CD4-positive, alpha-beta T cell (primary cell): ENCODE measurements at regions not wholly inside any gene's neighbourhood (a gene's known extent, or its start where the extent isn't known, plus 50 kb on each side); places are given as distances from the start of the nearest gene placed in this dataset.

ENCODE experiments used
- ATAC-seq: fragments of 200-7000 bp; cut with Tn5 transposase; one replicate; pipeline ENCODE4 v1.10.0; 2022; ENCODE audit warnings: mild to moderate bottlenecking; ENCODE audit not compliant: poor library complexity
- CTCF ChIA-PET: fragments of 350-600 bp; sonication (Branson Sonifier 250); formaldehyde crosslinking; loops from one replicate; lab custom pipeline; 2021; ENCODE audit warnings: antibody characterized with exemption, inconsistent platforms; lab: Charles Lee
- POLR2A ChIA-PET: fragments of 350-600 bp; sonication (Branson Sonifier 250); formaldehyde crosslinking; loops from one replicate; lab custom pipeline; 2021; ENCODE audit warnings: antibody characterized with exemption, inconsistent platforms; lab: Charles Lee
- DNase-seq, 14 experiments: peaks; one replicate each; pipeline ENCODE4 v3.0.0-alpha.2; 2013 to 2020; ENCODE audit warnings: mixed read lengths in 2 of 14
- H3K27ac ChIP-seq, 2 donors: one replicate each; pipeline versions ENCODE4 v1.5.1 to v1.7.0; 2013; ENCODE audit warnings: low read length in 2 of 2, low read depth in 1 of 2, mild to moderate bottlenecking in 1 of 2
- H3K27me3 ChIP-seq, 2 experiments: 1 replicate in 1 of 2; 2 replicates in 1 of 2; pipeline versions ENCODE4 v1.6.1 to v1.7.0; 2013; ENCODE audit warnings: low read length in 2 of 2, control low read depth in 1 of 2, mild to moderate bottlenecking in 1 of 2, moderate library complexity in 1 of 2; ENCODE audit not compliant: insufficient read depth in 2 of 2, control insufficient read depth in 1 of 2
- H3K36me3 ChIP-seq: one replicate; pipeline ENCODE4 v1.6.1; 2013; ENCODE audit warnings: low read length, control low read depth; ENCODE audit not compliant: insufficient read depth
- H3K4me1 ChIP-seq: one replicate; pipeline ENCODE4 v1.6.1; 2013; ENCODE audit warnings: low read length, control low read depth; ENCODE audit not compliant: insufficient read depth
- H3K4me3 ChIP-seq: one replicate; pipeline ENCODE4 v1.5.1; 2013; ENCODE audit warnings: mild to moderate bottlenecking, low read length, moderate library complexity
- H3K9me3 ChIP-seq, 2 experiments: 1 replicate in 1 of 2; 2 replicates in 1 of 2; pipeline versions ENCODE4 v1.6.1 to v1.7.0; 2013; ENCODE audit warnings: low read length in 2 of 2, mild to moderate bottlenecking in 2 of 2, control low read depth in 1 of 2, moderate library complexity in 1 of 2; ENCODE audit not compliant: control insufficient read depth in 1 of 2, insufficient read depth in 1 of 2
- H3K27ac Mint-ChIP-seq: one replicate; pipeline ENCODE4 v1.8.0; 2020; ENCODE audit warnings: mixed read lengths
- H3K27me3 Mint-ChIP-seq: one replicate; pipeline ENCODE4 v1.8.0; 2021; ENCODE audit warnings: mixed read lengths
- H3K36me3 Mint-ChIP-seq: one replicate; pipeline ENCODE4 v1.8.0; 2021; ENCODE audit warnings: low read depth, mixed read lengths
- H3K4me1 Mint-ChIP-seq: one replicate; pipeline ENCODE4 v1.8.0; 2021; ENCODE audit warnings: low read depth, mixed read lengths
- H3K4me3 Mint-ChIP-seq: one replicate; pipeline ENCODE4 v1.8.0; 2020; ENCODE audit warnings: mild to moderate bottlenecking, mixed read lengths
- H3K9me3 Mint-ChIP-seq: one replicate; pipeline ENCODE4 v1.8.0; 2020; ENCODE audit warnings: mixed read lengths
- CTCF ChIP-seq: fragments of 200-600 bp; IDR thresholded peaks from one replicate; pipeline ENCODE4 v1.8.0; 2022; ENCODE audit warnings: antibody characterized with exemption, mild to moderate bottlenecking
- intact Hi-C, 2 experiments: fragments of 100-400 bp; cut with DNase I in 1 of 2; cut with micrococcal nuclease in 1 of 2; formaldehyde crosslinking; loops; one replicate each; pipeline versions ENCODE4 v1.15.1 to v1.9.0; 2023 to 2025; cut with DNase I, micrococcal nuclease

GRCh38 chr4:90030202-90030601, 97.0 kb upstream of the CCSER1 start:
- TF ChIP-seq CTCF: no peak
- H3K27me3 ChIP-seq: no peaks in the 10 kb centered on the region
- H3K36me3 ChIP-seq: no peaks in the 10 kb centered on the region
- no peak overlapping the region for H3K27ac ChIP-seq
- no peak overlapping the region for H3K4me3 ChIP-seq
- ChIA-PET POLR2A (no interaction called here), CTCF (no interaction called here)
- ATAC-seq: no peak
- intact Hi-C loops: no loop called here
- Mint-ChIP-seq H3K27ac (no peak overlapping the region), H3K4me1 (no peaks in the 10 kb centered on the region), H3K27me3 (peaks cover 25% of the 10 kb centered on the region), H3K9me3 (peaks cover 2% of the 10 kb centered on the region), H3K4me3 (no peak overlapping the region), H3K36me3 (no peaks in the 10 kb centered on the region)
- DNase-seq: no peak
- no peaks in the 10 kb centered on the region for H3K4me1 ChIP-seq
- H3K9me3 ChIP-seq: no peaks in the 10 kb centered on the region

GRCh38 chr4:90030953-90031352, 96.2 kb upstream of the CCSER1 start:
- no peak for ATAC-seq
- CTCF ChIA-PET: no interaction called here
- H3K4me3 Mint-ChIP-seq: no peak overlapping the region
- H3K4me1 ChIP-seq: no peaks in the 10 kb centered on the region
- no peaks in the 10 kb centered on the region for H3K9me3 ChIP-seq
- no peak for DNase-seq
- H3K4me1 Mint-ChIP-seq: no peaks in the 10 kb centered on the region
- POLR2A ChIA-PET: no interaction called here
- H3K27me3 Mint-ChIP-seq: peaks cover 25% of the 10 kb centered on the region
- no peak overlapping the region for H3K27ac ChIP-seq
- H3K27ac Mint-ChIP-seq: no peak overlapping the region
- H3K36me3 Mint-ChIP-seq: no peaks in the 10 kb centered on the region
- peaks cover 2% of the 10 kb centered on the region for H3K9me3 Mint-ChIP-seq
- no peak overlapping the region for H3K4me3 ChIP-seq
- intact Hi-C loops: no loop called here
- TF ChIP-seq CTCF: no peak
- no peaks in the 10 kb centered on the region for H3K27me3 ChIP-seq
- no peaks in the 10 kb centered on the region for H3K36me3 ChIP-seq

- POLR2A ChIA-PET: no interaction called here
- H3K9me3 ChIP-seq: no peaks in the 10 kb centered on the region
- DNase-seq (no peak), ATAC-seq (no peak)
- no peak overlapping the region for H3K4me3 Mint-ChIP-seq
- no peaks in the 10 kb centered on the region for H3K4me1 Mint-ChIP-seq
- no peaks in the 10 kb centered on the region for H3K36me3 ChIP-seq
- no peak overlapping the region for H3K27ac ChIP-seq
- TF ChIP-seq CTCF: no peak
- peaks cover under 1% of the 10 kb centered on the region for H3K27me3 Mint-ChIP-seq
- no peaks in the 10 kb centered on the region for H3K36me3 Mint-ChIP-seq
- intact Hi-C loops: no loop called here
- H3K27ac Mint-ChIP-seq: no peak overlapping the region
- H3K4me1 ChIP-seq: no peaks in the 10 kb centered on the region
- H3K9me3 Mint-ChIP-seq: peaks cover 2% of the 10 kb centered on the region
- no peak overlapping the region for H3K4me3 ChIP-seq
- CTCF ChIA-PET: no interaction called here
- H3K27me3 ChIP-seq: no peaks in the 10 kb centered on the region
Measured at GRCh38 chr4:90039122-90039521, 88.1 kb upstream of the CCSER1 start.
